ENCODE measurements at regions not wholly inside any gene's neighbourhood (a gene's known extent, or its start where the extent isn't known, plus 50 kb on each side); places are given as distances from the start of the nearest gene placed in this dataset.

DNA sequence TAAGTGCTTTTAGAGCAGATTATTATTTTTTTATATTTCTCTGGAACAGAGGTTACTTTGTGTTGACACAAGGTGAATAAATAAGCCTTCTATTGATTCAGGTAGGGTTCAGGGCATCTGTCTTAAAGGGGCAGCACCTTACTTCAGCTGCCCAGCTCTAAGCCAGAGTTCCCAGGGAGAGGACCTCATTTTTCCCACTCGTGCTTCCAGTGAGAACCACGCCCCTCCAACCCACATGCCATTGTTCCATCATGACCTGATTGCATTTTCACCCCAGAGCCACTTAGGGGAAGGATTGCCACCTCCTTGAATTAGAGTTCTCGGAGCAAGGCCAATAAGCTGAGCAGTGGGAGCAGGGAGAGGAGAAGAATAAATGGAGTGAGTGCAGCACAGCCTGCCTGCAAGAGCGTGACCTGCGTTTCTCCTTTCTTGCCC lies 104.3 kb upstream of the FRY start:
- no peak for DNase-seq
- Histone ChIP-seq H3K9me3 (no peaks in the 10 kb centered on the region), H3K27ac (no peak overlapping the region), H3K36me3 (no peaks in the 10 kb centered on the region), H3K4me1 (ENCODE audit: insufficient read depth) (peaks cover 5% of the 10 kb centered on the region), H3K4me3 (no peak overlapping the region), H3K27me3 (no peaks in the 10 kb centered on the region)
- WGBS, 3 donors, result 76 to 83% (median 81%) methylated on average over 5 of the region's 5 CpGs
- TF ChIP-seq, protein P1, sequence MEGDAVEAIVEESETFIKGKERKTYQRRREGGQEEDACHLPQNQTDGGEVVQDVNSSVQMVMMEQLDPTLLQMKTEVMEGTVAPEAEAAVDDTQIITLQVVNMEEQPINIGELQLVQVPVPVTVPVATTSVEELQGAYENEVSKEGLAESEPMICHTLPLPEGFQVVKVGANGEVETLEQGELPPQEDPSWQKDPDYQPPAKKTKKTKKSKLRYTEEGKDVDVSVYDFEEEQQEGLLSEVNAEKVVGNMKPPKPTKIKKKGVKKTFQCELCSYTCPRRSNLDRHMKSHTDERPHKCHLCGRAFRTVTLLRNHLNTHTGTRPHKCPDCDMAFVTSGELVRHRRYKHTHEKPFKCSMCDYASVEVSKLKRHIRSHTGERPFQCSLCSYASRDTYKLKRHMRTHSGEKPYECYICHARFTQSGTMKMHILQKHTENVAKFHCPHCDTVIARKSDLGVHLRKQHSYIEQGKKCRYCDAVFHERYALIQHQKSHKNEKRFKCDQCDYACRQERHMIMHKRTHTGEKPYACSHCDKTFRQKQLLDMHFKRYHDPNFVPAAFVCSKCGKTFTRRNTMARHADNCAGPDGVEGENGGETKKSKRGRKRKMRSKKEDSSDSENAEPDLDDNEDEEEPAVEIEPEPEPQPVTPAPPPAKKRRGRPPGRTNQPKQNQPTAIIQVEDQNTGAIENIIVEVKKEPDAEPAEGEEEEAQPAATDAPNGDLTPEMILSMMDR (IDR thresholded peaks at IDR 0.05), result no peak
- TF ChIP-seq EP300 (IDR thresholded peaks at IDR 0.05), result no peak
- TF ChIP-seq POLR2A (IDR thresholded peaks at IDR 0.05), result no peak
- intact Hi-C loops (cut with DNase I), result no loop called here

GRCh38 chr13:31929031-31929770 lies 102.4 kb upstream of the FRY start:
- no peak overlapping the region for H3K4me3 ChIP-seq
- H3K9me3 ChIP-seq, result no peaks in the 10 kb centered on the region
- H3K36me3 ChIP-seq, result no peaks in the 10 kb centered on the region
- H3K27ac ChIP-seq, result no peak overlapping the region
- TF ChIP-seq POLR2A (IDR thresholded peaks at IDR 0.05), result no peak
- TF ChIP-seq EP300 (IDR thresholded peaks at IDR 0.05), result no peak
- TF ChIP-seq, protein P1 (IDR thresholded peaks at IDR 0.05), result no peak
- H3K27me3 ChIP-seq, result no peaks in the 10 kb centered on the region
- intact Hi-C loops (cut with DNase I), result no loop called here
- peaks cover 5% of the 10 kb centered on the region for H3K4me1 ChIP-seq (ENCODE audit: insufficient read depth)
- DNase-seq, result no peak
- WGBS, 3 donors, result 52 to 59% (median 53%) methylated on average over 3 of the region's 3 CpGs

DNA sequence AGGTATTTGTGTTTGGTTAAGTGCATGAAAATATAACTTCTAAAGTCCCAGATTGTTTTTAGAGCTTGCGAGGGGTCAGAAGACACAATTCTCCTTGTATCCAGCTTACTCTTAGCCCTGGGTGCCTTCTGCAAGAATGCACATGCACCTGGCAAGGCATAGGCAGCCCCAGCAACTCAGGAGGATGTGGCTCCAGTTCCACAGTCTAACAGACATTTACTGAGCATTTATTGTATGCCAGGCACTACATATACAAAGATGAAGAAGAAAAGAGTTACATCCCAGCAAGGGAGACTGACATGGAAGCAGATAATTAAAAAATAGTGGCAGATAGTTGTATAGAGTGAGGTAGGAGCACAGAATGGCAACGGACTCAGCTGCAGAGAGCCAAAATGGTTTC lies 101.1 kb upstream of the FRY start:
- 88 to 93% (median 92%) methylated on average over 2 of the region's 2 CpGs for WGBS, 3 donors
- intact Hi-C loops (cut with DNase I), result no loop called here
- no peaks in the 10 kb centered on the region for H3K27me3 ChIP-seq
- H3K4me1 ChIP-seq (ENCODE audit: insufficient read depth), result peaks cover 5% of the 10 kb centered on the region
- TF ChIP-seq EP300 (IDR thresholded peaks at IDR 0.05) (no peak), POLR2A (IDR thresholded peaks at IDR 0.05) (no peak)
- TF ChIP-seq, protein P1 (IDR thresholded peaks at IDR 0.05), result no peak
- H3K9me3 ChIP-seq, result no peaks in the 10 kb centered on the region
- no peak overlapping the region for H3K27ac ChIP-seq
- no peaks in the 10 kb centered on the region for H3K36me3 ChIP-seq
- H3K4me3 ChIP-seq, result no peak overlapping the region
- no peak for DNase-seq

DNA sequence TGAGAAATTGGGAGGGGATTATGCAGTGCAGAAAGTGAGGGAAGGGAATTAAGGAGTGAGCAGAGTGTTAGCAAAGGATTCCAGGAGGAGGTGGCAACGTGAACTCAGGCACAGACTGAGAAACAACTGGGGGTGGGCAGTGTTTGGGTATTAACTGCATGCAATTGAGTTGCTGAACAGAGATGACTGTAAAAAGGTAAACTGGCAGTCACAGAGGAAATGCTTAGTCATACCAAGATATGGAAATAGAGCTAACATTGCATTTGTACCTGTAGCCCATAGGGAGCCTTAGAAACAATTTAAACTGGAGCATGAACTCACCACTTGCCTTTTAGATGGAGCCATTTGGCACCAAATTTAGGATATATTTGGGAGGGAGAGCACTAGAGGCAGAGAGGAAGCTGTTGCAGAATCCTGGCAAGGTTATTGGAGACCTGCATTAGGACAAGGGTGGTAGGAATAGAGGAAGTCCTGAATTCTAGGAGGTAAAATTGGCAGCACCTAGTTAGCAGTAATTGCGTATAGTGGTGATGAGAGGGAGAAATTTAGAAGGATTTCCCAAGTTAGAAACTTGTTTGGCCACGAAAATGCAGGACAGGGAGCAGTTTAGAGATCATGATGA lies 100.6 kb upstream of the FRY start:
- WGBS, 3 donors, result 86 to 87% (median 87%) methylated on average over 3 of the region's 3 CpGs
- TF ChIP-seq, protein P1 (IDR thresholded peaks at IDR 0.05), result no peak
- no peak for TF ChIP-seq POLR2A (IDR thresholded peaks at IDR 0.05)
- TF ChIP-seq EP300 (IDR thresholded peaks at IDR 0.05), result no peak

More for the DNA sequence above, 100.6 kb upstream of the FRY start:
- Histone ChIP-seq H3K27ac (no peak overlapping the region), H3K4me3 (no peak overlapping the region), H3K36me3 (no peaks in the 10 kb centered on the region), H3K27me3 (no peaks in the 10 kb centered on the region), H3K4me1 (ENCODE audit: insufficient read depth) (peaks cover 5% of the 10 kb centered on the region), H3K9me3 (no peaks in the 10 kb centered on the region)
- DNase-seq, result no peak
- intact Hi-C loops (cut with DNase I), result no loop called here
